ENCODE measurements at regions not wholly inside any gene's neighbourhood (a gene's known extent, or its start where the extent isn't known, plus 50 kb on each side); places are given as distances from the start of the nearest gene placed in this dataset.

- no peak for DNase-seq (ENCODE audit: low spot score)
These were observed 150.4 kb upstream of the RAI14 start for GRCh38 chr5:34505731-34506130.

- no peak for DNase-seq (ENCODE audit: low spot score)
These were observed 148.2 kb upstream of the RAI14 start for GRCh38 chr5:34507933-34508332.

GRCh38 chr5:34509392-34509791, 146.7 kb upstream of the RAI14 start:
- no peak for DNase-seq (ENCODE audit: low spot score)

- no peak for DNase-seq (ENCODE audit: low spot score)
These were observed 146.1 kb upstream of the RAI14 start for GRCh38 chr5:34510002-34510401.

GRCh38 chr5:34511063-34511462, 145.1 kb upstream of the RAI14 start:
- no peak for DNase-seq (ENCODE audit: low spot score)

- DNase-seq (ENCODE audit: low spot score): no peak
These were observed 144.6 kb upstream of the RAI14 start for GRCh38 chr5:34511481-34511880.

GRCh38 chr5:34511915-34512314, 144.2 kb upstream of the RAI14 start:
- no peak for DNase-seq (ENCODE audit: low spot score)

GRCh38 chr5:34516166-34516565, 140.0 kb upstream of the RAI14 start:
- DNase-seq (ENCODE audit: low spot score): no peak

GRCh38 chr5:34516686-34517085, 139.4 kb upstream of the RAI14 start:
- no peak for DNase-seq (ENCODE audit: low spot score)

GRCh38 chr5:34517249-34517648, 138.9 kb upstream of the RAI14 start:
- no peak for DNase-seq (ENCODE audit: low spot score)

GRCh38 chr5:34519489-34520220, 136.5 kb upstream of the RAI14 start:
- DNase-seq (ENCODE audit: low spot score): no peak

GRCh38 chr5:34521628-34522290, 134.4 kb upstream of the RAI14 start:
- DNase-seq (ENCODE audit: low spot score): no peak

- peak; percentile 81 for DNase-seq (ENCODE audit: low spot score)
These were observed 133.3 kb upstream of the RAI14 start for GRCh38 chr5:34522599-34523386.

GRCh38 chr5:34523387-34523726, 132.8 kb upstream of the RAI14 start:
- no peak for DNase-seq (ENCODE audit: low spot score)

- no peak for DNase-seq (ENCODE audit: low spot score)
These were observed 132.0 kb upstream of the RAI14 start for GRCh38 chr5:34524123-34524522.

- no peak for DNase-seq (ENCODE audit: low spot score)
These were observed 130.4 kb upstream of the RAI14 start for GRCh38 chr5:34525761-34526160.

GRCh38 chr5:34526682-34527305, 129.3 kb upstream of the RAI14 start:
- DNase-seq (ENCODE audit: low spot score): no peak

GRCh38 chr5:34529581-34530331, 126.4 kb upstream of the RAI14 start:
- no peak for DNase-seq (ENCODE audit: low spot score)

- DNase-seq (ENCODE audit: low spot score): no peak
These were observed 125.5 kb upstream of the RAI14 start for GRCh38 chr5:34530637-34531036.

GRCh38 chr5:34531751-34532360, 124.3 kb upstream of the RAI14 start:
- DNase-seq (ENCODE audit: low spot score): no peak
